GM19397 (cell line): ENCODE measurements at regions not wholly inside any gene's neighbourhood (a gene's known extent, or its start where the extent isn't known, plus 50 kb on each side); places are given as distances from the start of the nearest gene placed in this dataset.
"Not testable (repeated sequence)": the region's sequence is repeated elsewhere in the genome, so short reads cannot be mapped to it uniquely, and the experiment has no call there.

Source experiments
- ATAC-seq: cut with Tn5 transposase; IDR thresholded peaks from one replicate; pipeline ENCODE4 v1.9.1; 2021; ENCODE audit warnings: mild to moderate bottlenecking, moderate library complexity; ENCODE audit not compliant: unreplicated experiment

DNA sequence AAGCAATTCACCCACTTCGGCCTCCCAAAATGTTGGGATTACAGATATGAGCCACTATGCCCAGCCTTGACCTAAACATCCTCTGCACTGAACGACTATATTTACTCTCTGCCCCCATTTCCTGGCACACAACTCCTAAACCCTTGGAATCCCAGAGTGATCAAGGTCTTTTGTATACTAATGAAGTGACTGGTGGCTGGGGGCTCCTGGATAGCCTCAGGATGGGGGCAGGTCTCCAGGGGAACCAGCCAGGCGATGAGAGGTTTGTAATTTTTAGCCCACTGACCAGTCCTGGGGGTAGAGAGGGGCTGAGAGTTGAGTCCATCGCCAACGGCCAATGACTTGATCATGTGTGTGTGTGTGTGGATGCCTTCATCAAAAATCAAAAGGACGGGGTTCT lies 71.1 kb downstream of the FAM50B start:
- no peak for ATAC-seq

DNA sequence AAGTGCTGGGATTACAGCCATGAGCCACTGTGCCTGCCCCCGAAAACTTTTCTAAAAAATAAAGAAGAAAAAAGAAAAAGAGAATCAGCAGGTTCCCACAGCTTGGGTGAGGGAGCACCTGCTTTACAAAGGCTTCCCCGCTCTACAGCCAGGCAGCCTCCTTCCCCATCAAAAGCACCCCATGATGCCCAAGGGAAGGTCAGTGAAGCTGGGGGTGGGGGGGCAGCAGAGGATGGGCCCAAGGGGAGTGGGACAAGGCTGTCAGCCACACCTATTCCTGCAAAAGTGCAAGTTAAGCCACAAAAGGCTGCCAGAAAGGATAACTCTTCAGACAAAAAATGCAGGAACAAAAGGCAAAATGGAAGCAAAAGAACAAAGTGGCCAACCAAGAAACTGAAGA lies 72.5 kb downstream of the FAM50B start:
- no peak for ATAC-seq

DNA sequence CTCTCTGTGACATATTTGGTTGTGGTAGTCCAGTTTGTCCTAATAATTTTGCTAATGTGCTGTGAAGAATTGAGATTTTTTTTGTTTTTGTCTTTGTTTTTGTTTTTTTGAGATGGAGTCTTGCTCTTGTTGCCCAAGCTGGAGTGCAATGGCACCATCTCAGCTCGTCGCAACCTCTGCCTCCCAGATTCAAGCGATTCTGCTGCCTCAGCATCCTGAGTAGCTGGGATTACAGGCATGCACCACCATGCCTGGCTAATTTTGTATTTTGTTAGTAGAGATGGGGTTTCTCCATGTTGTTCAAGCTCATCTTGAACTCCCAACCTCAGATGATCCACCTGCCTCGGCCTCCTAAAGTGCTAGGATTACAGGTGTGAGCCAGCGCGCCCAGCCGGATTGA lies 73.4 kb downstream of the FAM50B start:
- not testable (repeated sequence) for ATAC-seq

DNA sequence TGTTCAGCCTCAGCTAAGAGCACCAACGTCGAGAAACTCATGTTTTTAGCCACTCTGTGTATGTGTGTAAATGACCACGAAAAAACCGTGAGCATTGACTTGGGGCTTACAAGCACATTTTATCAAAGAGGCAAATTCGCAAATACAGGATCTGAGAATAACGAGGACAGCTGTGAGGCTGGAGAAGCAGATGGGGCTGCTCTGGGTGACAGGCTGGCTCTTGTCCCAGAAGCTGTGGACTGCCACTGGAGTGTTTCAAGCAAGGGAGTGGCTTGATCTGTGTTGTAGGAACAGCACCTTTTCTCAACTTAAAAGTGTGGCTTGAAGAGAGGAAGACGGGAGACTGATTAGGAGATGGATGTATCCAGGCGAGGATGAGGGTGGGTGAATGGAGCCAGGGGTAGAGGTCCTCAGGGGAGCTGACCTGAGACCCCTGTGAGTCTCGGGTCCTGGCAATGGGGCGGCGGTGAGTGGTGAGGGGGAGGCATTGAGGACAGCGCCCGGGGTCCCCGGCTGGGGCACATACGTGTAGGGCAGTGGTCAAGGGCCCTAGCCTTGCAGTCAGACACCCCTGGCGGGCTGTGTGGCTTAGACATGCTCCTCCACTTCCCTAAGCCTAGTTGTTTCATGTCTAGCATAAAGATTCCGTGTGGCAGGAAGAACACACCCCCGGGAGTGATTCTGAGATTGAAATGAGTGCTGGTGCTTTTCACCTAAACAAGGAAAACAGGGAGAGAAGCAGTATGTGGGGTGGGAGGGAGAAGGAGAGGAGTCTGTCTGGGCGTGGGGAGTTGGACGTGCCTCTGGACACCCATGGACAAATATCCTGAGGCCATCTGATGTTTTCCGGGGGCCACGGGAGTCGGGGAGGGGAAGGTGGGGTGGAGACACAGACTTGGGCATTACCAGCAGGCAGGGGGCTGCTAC lies 76.3 kb downstream of the FAM50B start:
- not testable (repeated sequence) for ATAC-seq

DNA sequence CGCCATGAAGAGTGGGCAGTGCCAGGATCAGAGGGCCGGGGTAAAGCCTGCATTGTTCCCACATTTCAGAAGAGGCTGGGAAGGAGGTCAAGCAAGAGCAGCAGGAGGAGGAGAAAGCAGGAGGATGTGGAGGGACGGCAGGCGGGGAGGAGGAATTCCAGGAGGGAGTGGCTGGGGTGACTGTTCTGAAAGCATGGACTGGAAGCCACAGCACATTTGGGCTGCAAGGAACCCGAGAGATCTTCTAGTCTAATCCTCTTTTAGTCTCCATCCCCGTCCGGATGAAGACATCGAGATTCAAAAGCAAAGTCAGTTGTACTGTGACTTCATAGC lies 76.9 kb downstream of the FAM50B start:
- no peak for ATAC-seq

DNA sequence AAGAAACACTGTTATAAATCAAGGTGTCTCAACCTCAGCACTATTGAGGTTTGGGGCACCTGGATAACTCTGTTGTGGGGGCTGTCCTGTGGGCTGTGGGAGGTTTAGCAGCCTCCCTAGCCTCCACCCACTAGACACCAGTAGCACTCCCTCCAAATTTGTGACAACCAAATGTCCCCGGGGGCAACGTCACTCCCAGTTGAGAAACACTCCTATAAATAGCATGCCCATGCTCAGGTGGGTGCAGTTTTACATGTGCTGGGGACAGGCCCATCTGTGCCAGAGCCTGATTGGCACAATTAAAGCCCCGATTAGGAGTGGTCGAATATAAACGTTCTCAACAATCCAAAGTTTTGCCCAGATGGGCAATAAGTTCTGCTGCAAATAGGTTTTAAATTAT lies 78.9 kb downstream of the FAM50B start:
- no peak for ATAC-seq

DNA sequence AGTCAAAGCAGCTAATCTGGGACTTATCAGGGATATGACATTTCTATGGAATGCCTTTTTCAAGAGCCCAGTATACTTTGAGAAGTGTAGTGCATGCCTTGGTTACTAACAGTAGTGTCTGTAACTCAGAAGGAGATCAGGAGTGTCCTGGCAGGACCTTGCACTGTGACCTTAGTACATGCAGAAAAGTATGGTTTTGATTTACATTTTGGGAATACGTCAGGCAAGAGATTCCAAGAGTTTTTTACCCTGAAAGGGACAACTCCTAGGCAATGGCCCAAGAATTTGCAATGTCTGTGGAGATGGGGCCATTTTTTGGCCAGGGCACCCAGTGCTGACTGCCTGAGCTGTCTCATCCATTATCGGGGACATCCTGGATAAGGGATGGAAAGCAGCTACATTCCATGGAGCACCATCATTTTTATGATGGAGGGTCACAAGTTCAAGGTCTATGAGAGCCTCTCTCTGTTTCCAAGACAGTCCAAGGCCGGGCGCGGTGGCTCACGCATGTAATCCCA lies 80.2 kb downstream of the FAM50B start:
- no peak for ATAC-seq

DNA sequence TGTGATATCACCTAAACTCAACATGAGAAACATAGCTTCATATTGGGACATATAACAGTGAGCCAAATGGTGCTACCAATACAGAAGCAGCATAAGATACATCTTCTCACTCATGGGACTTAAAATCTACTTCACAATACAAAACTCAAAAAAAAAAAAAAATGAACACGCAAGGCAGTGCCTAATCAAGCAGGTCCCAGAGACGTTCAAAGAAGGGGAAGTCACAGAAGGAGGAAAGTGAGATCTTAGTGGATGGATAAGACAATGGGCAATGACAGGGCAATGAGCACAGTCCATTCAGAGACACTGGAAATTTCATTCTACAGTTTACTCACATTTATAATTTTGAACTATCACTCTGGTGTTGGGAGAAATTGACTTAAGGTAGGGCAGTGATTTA lies 88.3 kb downstream of the FAM50B start:
- ATAC-seq: no peak

DNA sequence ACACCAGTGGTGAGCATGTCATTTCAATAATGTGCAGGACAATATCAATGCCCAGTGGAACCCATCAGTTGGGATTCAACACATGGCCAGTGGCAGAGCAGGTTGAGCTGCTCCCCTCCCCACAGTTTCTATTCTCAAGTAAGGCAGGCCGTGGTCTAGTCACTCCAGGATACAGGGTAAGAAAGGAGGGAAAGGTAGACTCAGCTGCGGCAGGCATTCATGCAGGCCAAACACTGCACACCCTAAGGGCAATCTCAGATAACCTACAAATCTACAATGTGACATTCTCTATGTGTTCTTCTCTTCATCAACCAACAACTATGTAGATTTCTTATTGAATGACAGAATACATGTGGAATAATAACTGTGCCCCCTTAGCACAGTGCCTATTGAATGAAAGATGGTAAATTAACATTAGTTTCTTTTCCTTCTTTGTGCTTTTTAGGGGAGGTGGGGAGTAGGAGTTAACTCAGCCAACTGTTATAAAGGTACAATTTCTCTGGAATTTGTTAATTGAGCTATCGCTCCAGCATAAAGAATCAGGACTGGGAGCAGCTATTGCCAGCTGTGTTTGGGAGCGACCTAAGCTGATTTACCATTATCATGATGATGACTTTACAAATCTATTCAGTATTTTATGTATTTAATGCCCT lies 89.7 kb downstream of the FAM50B start:
- no peak for ATAC-seq

DNA sequence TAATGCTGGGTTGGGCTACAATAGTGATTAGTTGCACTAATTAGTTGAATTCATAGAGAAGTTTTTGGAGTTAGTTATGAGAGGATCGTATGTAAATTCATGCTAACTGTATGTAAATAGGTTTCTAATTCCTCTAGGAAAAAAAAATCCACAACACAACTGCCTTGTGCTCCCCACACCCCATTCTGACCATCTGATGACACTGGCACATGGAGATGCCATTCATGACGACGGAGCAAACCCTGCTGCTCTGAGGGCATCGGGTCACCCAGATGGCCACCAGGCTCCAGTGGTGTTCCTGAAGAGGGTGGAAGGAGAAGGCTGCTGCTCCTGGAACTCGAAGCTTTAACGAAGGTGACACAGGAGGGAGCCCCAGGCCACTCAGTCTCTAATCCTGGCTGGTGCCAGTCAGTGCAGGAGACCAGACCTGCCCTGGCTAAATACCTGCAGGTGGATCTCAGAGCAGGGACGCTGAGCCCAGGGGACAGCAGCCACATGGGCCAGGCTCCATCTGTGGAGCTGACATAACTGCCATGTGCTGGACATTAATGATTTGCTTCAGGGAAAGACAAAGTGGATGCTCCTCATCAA lies 90.3 kb downstream of the FAM50B start:
- ATAC-seq: no peak

DNA sequence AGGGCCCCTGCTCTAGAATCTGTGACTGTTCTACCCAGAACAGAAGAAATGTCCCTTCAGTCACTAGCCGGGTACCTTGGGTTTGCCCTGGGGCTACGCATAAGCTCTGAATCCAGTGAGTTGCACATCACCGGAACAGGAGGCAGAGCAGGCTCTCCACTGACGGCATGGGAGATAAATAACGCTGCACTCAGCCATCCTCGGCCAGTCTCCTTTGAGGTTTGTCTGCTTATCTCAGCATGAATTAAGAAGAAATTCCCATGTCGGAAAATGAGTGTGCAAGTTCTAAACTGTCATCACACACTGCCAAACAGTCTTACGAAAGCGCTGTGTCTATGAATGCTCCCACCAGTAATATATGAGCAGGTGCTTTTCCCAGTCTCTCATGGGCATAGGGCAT lies 90.8 kb downstream of the FAM50B start:
- no peak for ATAC-seq

DNA sequence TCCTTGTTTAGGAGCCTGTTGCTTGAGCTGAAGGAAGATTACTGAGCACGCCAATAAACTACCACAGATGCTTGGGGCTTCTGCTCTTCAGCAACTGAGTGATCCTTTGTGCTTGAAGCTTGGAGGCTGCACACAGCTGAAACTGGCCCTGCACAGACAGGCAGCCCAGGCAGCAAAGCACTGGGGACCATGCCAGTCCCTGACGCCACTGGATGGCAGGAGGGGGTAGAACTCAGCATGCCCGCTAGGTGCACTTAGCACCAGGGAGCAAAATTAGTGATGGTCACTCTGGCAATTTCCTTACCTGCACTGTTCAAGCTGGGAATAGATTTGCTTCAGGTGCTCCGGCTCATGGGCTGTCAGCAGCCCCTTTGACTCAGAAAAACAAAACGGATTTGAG lies 91.5 kb downstream of the FAM50B start:
- ATAC-seq: no peak

DNA sequence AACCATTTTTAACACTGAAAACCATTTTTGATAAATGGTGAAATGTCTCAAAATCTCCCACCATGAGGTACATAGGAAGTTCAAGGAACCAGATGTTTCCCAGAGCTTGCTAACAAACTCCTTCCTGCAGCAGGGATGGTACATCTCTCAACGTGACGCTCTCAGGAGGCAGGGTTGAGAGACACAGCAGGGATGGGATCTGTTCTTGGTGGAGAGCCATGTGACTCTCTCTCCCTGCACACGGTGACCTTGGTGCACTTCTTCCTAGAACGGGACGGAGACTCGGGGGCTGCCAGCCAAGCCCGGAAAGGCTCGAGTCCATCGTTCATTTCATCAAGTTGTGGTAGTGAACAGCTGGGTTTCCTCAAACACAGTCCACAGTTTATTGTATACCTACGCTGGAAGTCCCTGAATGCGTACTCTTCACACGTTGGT lies 94.2 kb downstream of the FAM50B start:
- ATAC-seq: no peak

DNA sequence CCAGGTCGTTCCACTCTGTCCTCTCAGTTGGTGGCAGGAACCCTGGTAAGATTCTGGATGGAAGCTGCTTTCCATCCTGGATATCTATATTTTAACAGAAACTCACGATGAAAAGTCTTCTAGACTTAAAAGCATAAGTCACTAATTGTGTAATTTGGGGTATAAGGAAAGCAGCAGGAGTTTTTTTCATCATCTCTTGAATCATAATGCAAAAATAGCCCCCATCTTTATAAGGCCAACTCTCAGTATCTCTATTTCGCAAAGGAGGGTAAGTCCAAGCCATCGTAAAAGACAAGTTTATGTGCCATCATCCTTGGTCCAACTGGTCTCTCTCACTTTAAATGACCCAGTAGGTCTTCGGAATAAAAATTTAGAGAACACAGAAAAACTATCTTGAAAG lies 95.1 kb downstream of the FAM50B start:
- no peak for ATAC-seq

DNA sequence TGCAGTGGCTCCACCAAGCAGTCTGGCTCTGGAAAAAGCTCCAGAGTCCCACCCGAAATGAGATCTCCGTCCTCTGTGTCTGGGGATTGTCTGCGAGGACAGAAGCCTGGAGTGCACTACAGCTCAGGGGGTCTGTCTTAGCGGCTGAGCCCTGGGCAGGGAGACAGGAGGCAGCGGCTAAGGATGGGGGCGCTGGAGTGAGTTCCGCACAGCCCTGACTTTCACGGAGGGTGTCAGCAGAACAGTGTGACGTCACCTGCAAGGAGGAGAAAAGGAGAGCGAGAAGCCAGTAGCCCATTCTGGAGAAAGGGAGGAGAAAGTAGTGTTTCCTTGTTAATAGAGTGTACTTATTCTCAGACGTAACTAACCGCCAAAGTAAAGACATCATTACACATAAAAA lies 97.6 kb downstream of the FAM50B start:
- no peak for ATAC-seq

DNA sequence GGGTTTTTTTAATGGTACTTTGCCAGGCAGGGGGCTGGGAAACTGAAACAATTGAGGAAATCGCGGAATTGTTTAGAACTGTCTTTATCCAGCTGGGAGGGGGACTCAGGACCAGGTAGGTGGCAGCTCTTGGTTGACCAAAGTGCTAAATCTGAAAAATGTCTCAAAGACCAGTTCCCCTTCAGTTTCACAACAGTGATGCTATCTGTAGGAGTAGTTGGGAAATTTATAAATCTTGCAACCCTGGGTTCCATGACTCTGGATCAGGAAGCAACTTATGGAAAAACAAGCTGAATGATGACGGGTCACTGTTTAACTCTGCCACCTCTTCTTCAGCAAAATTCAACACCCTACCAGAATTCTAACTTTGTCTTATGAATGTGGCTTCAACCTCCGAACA lies 99.7 kb downstream of the FAM50B start:
- ATAC-seq: no peak

DNA sequence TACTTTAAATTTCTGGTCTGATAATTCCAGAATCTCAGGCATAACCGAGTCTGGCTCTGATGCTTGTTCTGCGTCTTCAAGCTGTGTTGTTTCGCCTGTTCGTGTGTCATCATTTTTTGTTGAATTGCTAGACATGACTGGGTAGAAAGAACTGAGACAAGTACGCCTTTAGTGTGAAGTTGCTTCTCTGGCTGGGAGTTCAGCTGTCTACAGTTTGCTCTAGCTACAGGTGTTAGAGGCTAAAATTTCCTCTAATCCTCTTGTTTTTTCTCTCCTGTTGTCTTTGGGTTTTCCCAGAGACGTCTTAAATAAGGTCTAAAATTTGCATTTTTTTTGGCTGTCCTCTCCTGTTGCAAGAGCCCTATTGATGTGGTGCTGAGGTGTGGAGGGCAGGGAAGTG lies 100.3 kb downstream of the FAM50B start:
- no peak for ATAC-seq

DNA sequence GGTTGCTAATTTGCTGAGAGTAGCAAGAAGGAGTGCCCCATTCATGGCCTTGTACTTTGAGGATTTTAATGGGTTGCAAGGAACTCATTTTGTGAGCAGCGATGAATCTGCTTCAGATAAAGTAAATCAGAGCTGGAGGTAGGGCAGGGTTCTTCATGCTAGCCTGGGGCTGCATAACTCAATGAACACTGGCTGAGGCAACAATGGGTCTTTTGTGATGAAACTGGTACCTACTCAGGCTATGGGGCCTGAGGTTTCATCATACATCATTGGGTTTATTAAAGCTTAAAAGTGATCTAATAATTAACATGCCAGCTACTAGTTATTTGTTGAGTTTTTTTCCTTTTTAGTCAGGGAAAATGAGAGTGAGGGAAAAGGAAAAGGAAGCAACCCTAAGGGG lies 106.9 kb downstream of the FAM50B start:
- no peak for ATAC-seq

DNA sequence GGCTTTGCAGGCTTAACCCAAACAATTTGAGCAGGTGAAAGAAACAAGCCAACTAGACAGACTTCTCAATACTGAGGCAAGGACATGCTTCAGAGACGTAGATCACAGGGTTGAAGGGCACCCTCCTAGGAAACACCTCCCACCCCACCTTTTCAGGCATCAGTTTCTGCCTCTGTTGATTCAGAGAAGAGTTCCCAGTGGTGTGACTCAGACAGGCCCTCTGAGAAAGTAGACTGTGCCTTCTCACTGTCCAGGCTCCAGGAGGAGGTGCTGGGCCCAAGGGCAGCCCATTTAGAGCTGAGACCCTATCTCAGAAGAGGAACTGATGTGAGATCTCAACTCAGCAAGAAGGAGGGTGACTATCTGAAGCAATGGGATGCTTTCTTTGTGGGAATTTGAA lies 108.1 kb downstream of the FAM50B start:
- no peak for ATAC-seq

DNA sequence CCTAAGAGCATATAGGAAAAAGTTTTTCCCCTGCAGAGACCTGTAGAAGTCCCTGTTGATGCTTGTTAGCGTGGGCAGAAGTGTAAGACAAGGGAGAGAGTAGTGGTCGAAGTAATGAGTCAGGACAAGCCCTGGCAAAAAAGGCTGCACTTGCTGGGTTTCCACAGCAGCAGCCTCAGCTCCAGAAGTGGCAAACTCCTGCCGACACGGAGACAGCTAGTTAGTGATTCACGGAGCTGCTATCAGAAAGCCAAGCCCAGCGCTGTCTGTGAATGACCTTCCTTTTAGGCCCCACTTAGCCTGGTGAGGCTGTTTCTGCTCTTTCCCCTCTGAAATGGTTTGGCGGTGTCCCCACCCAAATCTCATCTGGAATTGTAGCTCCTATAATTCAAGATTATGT lies 109.1 kb downstream of the FAM50B start:
- no peak for ATAC-seq

DNA sequence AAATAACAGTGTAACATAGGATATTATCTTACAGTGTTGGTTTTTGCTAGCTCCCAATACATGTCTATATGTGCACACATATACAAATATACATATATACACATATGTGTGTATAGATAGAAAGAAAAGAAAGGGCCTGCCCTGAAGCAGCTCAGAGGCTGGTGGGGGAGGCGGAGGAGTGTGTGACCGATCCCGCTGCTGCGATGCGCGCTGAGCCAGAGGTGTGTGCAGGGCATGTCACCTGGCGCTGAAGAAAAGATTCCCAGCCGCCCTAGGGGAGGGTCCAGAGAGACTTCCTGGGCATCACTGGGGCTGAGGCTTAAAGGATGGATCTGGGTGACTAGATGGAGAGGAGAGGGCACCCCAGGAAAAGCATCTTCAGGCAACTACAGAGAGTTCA lies 110.2 kb downstream of the FAM50B start:
- ATAC-seq: no peak
